ENCODE measurements at regions not wholly inside any gene's neighbourhood (a gene's known extent, or its start where the extent isn't known, plus 50 kb on each side); places are given as distances from the start of the nearest gene placed in this dataset.
"Not testable (repeated sequence)": the region's sequence is repeated elsewhere in the genome, so short reads cannot be mapped to it uniquely, and the experiment has no call there.

DNA sequence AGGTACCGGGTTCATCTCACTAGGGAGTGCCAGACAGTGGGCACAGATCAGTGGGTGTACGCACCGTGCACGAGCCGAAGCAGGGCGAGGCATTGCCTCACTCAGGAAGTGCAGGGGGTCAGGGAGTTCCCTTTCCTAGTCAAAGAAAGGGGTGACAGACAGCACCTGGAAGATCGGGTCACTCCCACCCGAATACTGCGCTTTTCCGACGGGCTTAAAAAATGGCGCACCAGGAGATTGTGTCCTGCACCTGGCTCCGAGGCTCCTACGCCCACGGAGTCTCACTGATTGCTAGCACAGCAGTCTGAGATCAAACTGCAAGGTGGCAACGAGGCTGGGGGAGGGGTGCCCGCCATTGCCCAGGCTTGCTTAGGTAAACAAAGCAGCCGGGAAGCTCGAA lies 1188.5 kb downstream of the FAM133A start:
- DNase-seq = peak; percentile 3 to 26

- no peak for DNase-seq
Measured at GRCh38 chrX:94871640-94872039, 1197.6 kb downstream of the FAM133A start.

DNA sequence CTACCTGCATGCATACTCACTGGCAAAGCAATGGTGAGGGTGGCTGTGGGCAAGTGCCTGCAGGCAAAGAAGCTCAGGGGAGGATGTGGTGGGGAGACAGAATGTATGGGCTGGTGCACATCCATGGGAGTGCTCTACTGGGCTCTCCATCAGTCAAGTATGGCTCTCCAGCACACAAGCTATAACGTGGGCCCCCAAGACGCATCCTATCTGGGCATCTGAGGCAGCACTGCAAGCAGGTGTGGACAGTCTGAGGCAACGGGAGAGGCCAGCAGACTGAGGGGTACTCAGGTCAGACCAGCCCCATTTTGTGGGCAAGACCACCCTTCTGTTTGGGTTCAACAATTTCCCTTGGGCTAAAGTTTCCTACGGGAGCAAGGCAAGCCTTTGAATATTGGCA lies 1227.8 kb downstream of the FAM133A start:
- no peak for DNase-seq

DNA sequence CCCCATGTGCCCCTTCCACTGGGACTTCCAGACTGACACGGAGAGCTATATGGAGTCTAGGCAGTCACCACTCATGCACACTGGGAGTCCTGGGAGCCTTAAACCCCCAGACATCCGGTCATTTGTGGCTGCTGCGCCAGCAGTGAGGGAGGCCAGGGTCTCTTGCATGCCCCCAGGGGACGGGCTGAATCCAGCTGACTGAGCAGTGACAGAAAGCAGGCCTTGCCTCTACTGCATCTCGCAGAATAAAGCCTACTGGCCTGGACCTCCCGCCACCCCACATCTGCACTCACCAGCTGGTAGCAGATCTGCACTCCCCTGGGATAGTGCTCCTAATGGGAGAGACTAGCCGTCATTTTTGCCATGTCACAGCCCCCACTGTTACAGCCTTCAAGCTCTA lies 1234.2 kb downstream of the FAM133A start:
- no peak for DNase-seq

DNA sequence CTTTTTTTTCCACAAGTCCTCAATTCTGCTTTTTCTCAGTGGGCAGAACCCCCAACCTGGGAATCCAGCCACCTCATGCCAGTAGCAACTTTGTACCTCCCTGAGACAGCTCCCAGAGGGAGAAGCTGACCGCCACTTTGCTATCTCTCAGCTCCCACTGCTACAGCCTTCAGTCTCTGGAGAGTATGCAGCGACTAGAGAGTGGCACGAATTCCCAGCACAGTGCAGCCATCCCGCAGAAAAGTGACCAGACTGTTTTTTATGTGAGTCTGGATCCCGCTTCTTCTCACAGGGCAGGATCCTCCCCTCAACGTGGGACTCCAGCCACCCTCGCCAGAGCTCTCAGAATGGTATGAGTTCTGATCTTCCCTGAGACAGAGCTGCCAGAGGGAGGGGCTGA lies 1234.6 kb downstream of the FAM133A start:
- DNase-seq = no peak

DNA sequence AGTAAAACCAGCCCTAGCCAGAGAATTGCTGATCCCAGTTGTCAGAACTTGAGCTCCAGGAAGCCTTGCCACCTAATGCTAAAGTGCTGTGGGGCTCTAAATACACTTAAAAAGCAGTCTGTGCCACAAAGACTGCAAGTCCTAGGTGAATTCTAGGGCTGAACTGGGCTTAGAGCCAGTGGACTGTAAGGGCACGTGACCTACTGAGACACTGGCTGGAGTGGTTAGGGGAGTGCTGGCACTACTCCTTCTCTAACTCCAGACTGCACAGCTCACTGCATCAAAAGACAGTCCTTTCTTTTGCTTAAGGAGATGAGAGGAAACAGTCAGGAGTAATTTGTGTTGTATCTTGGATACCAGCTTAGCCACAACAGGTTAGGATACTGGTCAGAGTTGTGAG lies 1240.2 kb downstream of the FAM133A start:
- DNase-seq = no peak

DNA sequence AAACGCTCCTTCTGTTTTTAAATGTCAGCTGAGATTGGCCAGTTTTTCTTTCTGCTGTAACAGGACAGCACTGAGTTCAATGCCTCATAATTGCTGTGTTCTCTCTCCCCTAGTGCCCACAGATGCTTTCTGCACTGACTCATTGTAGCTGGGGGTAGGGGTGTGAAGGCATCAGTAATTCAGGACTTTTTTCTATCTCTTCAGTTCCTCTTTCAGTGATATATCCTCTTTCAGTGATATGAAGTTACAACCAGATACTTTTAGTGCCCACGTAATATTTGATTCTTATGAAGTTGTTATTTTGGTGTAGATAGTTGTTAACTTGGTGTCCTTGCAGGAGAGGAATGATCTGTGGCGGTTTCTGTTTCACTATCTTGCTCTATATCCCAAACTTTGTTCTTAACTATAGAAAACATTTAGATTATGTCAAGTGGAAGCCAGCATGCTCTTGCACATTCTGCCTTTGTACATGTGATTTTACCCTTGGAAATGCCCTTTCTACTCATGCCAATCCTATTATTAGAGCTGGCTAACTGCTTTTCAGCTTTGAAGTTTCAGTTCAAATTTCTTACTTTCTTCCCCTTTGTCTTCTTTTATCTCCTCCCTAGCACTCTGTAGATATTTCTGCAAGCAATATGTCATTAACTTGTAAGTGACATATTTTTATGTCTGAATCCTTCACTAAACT lies 1258.4 kb downstream of the FAM133A start:
- no peak for DNase-seq

DNA sequence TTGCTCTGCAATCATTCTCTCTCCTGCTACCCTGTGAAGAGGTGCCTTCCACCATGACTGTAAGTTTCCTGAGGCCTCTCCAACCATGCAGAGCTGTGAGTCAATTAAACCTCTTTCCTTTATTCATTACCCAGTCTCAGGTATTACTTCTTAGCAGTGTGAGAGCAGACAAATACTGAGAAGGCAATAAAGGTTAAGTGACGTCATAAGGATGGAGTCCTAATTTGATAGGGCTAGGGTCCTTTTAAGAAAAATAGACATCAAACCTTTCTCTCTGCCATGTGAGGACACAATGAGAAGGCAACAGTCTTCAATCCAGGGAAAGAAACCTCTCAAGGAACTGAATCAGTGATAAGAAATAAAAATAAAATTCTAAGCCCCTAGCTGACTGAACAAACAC lies 1262.7 kb downstream of the FAM133A start:
- DNase-seq = no peak

- no peak for DNase-seq
Measured at GRCh38 chrX:94937491-94937890, 1263.5 kb downstream of the FAM133A start.

- DNase-seq = no peak
Measured at GRCh38 chrX:94942603-94943002, 1268.6 kb downstream of the FAM133A start.

DNA sequence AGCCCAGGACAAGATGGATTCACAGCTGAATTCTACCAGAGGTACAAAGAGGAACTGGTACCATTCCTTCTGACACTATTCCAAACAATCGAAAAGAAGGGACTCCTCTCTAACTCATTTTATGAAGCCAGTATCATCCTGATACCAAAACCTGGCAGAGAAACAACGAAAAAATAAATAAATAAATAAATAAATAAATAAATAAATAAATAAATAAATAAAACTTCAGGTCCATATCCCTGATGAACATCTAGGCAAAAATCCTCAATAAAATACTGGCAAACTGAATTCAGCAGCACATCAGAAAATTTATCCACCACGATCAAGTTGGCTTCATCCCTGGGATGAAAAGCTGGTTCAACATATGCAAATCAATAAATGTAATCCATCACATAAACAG lies 1272.1 kb downstream of the FAM133A start:
- DNase-seq = not testable (repeated sequence)

- no peak for DNase-seq
Measured at GRCh38 chrX:94961730-94962129, 1287.7 kb downstream of the FAM133A start.

DNA sequence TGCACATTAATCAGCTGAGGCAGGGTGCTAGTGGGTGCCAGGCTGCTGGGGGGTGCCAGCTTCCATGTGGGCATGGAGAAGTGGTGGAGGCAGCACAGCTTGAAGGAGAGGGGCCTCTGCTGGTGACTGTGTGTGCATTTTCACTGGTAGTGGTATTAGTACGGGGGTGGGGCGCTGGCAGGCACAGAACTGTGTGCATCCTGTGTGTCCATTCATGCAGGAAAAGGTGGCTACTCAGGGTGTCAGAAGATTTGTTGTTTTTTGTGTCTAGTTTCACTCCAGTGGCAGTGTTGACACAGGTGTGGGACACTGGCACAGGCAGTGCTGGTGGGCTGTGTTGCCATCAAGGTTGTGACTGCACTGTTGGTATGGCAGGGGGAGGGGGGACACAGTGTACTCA lies 1303.6 kb downstream of the FAM133A start:
- no peak for DNase-seq

DNA sequence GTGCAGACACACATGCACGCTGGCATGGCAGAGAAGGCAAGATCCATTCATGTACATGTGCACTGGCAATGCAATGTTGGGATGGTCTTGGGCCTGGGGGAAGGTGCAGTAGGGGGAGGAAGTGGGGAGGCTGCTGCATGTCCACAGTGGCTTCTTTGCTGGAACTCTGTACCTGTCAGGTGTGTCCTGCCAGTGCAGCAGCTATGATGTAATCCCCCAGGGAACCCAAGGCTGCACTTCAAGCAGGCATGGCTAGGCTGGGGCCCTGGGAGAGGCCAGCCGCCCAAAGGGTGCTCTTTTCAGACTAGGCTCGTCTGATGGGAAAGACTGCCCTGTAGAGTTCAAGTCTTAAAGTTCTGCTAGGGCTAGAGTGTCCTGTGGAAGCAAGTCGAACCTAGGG lies 1304.0 kb downstream of the FAM133A start:
- no peak for DNase-seq

Data from NCI-H187 (cell line).